HG03025 (cell line): ENCODE measurements at regions not wholly inside any gene's neighbourhood (a gene's known extent, or its start where the extent isn't known, plus 50 kb on each side); places are given as distances from the start of the nearest gene placed in this dataset.
"Not testable (repeated sequence)": the region's sequence is repeated elsewhere in the genome, so short reads cannot be mapped to it uniquely, and the experiment has no call there.

Experiments used
- ATAC-seq: cut with Tn5 transposase; IDR thresholded peaks from one replicate; pipeline ENCODE4 v1.9.1; 2021; ENCODE audit warnings: mild to moderate bottlenecking, moderate library complexity; ENCODE audit not compliant: unreplicated experiment, low FRiP score

DNA sequence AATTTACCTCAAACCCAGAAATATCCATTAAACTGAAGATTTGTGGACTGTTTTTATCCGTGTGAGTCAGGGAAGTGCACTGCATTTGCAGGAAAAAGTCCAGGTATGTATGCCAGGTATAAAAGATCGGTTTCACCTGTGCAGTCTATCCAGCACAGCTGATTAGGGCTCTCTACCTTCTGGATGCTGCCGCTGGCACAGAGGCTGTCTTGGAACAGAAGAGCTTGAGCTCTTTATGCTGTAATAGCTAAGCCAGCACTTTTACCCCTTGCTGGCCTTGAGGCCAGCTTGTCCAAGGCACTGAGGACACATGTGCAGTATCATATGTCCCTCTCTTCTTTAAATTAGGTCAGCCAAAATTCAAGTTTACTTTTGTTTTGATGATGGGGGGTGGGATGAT, 851.0 kb downstream of the DIAPH3 start:
- ATAC-seq = no peak

DNA sequence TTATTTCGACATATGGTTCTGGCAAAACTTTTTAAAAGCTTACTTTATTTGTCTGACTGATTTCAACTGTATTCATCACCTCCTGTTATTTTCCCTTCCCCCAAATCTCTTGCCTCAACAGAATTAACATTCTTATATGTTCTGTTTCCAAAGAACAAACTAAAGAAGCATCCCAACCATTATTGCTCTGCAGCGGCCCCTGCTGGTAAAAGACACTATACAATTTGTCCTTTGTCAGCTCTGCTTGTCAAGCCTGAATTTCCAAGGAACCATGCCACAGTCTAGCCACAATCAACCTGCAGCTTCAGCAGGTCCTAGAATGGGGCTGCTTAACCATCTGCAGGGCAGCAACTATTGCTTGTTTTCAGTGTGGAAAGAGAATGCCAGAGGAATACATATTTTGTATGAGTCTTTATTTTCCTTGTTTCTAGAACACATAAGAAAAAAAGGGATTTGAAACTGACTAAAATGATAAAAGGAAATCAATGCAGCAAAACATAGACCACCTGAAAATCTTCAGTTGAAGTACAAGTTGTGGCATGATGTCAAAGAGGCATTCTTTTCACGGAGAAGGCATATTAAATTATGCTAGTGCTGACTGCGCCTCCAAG, 845.3 kb downstream of the DIAPH3 start:
- peak; percentile 57 for ATAC-seq

DNA sequence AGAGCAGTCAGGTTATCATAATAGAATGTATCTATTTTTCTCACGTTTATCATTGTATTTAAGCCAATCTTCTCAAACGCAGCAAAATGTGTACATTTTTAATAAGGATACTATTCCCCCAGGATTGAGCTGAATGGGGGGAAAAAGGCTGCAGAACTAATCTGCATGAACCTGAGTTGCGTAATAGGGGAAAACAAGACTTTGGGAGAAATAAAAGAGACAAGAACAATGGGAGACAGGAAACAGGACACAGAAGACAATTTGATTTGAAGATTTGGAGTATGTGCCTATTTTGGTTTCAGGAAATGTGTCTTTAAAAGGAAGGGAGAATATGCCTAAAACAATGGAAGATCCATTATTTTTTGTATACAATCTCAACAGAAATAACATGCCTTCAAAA, 844.5 kb downstream of the DIAPH3 start:
- ATAC-seq = no peak

- no peak for ATAC-seq
Measured at GRCh38 chr13:59320021-59320420, 843.7 kb downstream of the DIAPH3 start.

DNA sequence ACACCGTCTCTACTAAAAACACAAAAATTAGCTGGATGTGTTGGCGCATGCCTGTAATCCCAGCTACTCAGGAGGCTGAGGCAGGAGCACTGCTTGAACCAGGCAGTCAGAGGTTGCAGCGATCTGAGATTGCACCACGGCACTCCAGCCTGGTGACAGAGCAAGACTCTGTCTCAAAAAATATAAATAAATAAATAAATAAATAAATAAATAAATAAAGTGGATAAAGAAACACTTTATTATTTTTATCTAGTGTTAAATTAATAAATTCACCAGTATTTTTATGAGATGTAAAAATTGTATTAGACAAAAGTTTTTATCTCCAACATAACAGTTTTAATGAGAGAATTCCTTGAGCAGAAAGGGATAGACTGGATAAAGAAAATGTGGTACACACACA, 839.3 kb downstream of the DIAPH3 start:
- not testable (repeated sequence) for ATAC-seq

DNA sequence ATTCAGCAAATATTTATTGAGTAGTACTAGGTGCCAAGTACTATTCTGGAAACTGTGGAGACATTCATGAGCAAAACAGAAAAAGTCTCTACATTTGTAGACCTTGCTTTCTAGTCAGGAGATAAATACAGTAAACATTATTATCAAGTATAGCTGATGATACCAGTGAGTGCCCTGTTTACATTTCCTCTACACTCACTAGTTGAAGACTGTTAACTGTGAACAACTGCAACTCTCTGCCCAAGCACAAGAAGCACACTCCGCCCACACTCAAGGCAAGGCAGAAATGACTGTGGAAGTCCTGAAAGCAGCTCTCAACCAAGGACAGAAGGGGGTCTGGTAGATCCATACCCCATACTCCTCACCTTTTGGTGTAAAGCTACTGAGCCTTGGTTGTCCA, 837.0 kb downstream of the DIAPH3 start:
- ATAC-seq = no peak

GRCh38 chr13:59330764-59331163, 833.0 kb downstream of the DIAPH3 start:
- no peak for ATAC-seq

- ATAC-seq = no peak
Measured at GRCh38 chr13:59332966-59333365, 830.8 kb downstream of the DIAPH3 start.

DNA sequence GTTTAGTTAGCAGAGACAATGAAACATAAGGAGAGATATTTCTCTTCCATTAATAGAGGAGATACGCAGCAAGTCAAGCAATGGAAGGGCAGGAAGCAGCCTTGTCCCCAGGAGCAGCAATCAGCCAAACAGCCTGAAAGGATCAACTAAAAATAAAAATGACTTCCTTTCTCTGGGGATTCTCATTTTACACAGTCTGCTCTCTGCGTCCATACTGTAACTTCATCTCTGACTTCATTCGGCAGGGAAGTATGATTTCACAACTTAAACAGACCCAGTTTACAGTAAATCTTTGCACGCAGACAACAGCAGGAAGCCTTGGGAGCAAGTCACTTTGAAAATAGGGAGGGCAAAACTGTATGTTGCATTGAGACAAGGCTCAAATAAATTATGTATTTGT, 826.7 kb downstream of the DIAPH3 start:
- ATAC-seq = no peak

- no peak for ATAC-seq
Measured at GRCh38 chr13:59340151-59340550, 823.6 kb downstream of the DIAPH3 start.

GRCh38 chr13:59340581-59340980, 823.1 kb downstream of the DIAPH3 start:
- no peak for ATAC-seq

DNA sequence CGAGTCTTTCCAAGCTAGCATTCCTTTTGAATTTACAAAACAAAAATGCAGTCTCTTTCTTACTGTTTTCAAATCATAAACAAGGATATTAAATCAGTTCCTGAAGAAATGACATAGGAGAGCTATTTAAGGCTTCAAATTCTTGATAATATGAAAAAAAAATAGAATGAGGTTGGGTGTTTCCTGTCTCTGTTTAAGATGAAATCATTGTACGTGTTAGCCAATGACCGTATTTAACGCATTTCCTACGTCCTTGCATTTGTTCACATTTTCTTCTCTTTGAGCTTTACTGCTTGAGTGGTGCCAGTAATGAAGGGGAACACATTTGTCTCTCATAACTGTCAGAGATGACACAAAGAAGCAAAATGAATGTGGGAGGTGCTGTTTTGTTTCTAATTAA, 821.3 kb downstream of the DIAPH3 start:
- ATAC-seq = no peak

- no peak for ATAC-seq
Measured at GRCh38 chr13:59343132-59343531, 820.6 kb downstream of the DIAPH3 start.

DNA sequence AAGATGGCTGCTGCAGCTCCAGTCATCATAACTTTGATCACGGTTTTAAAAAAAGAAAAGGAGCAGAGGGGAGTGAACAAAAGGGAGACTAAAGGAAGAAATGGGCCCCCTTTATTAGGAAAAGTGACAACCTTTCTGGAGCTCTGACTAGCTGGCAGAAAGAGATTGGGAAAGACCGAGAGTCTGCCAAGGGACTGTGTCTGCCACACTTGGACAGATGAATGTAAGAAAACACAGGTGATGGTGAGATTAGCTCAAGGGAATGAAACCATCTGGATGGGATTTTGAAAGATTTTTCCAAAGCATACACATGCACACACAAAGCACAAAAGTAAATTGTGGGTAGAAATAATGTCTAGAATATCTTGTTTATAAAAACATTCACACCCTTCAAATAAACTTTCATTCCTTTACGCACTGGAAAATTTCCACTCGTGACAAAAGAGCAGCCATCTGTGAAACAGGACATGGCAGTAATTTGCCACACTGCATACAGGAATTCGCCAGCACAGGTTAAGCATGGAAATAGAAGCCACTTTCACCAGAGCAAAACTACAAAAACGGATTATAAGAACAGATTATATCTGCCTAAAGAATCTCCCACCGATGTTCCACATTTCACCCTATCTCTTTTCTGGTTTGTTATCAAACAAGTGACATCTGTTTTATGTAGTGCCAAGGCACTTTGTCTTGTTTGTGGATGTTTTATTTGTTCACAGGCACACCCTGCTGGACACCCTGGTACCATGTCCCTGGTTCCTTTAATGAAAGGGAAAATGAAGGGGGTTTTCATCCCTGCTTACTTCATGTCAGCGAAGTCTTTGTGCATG, 819.5 kb downstream of the DIAPH3 start:
- no peak for ATAC-seq

DNA sequence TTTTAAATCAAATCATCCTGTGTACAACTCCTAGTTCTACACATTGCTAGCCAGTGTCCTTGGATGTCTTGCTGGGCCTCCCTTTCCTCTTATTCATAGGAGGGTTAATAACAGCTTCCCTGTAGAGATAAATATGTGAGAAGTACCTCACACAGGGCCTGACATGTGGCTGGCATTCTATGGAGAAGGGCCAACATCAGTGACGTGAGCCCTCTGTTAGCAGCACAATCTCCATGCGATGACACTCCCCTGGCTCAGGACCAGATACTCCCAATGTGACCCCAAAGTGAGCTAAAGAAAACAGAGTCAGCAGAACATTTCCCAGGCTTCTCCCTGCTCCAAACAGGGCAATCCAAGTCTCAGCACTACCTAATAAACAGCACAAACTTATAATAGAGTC, 818.4 kb downstream of the DIAPH3 start:
- ATAC-seq = no peak

- no peak for ATAC-seq
Measured at GRCh38 chr13:59346999-59347723, 816.6 kb downstream of the DIAPH3 start.

DNA sequence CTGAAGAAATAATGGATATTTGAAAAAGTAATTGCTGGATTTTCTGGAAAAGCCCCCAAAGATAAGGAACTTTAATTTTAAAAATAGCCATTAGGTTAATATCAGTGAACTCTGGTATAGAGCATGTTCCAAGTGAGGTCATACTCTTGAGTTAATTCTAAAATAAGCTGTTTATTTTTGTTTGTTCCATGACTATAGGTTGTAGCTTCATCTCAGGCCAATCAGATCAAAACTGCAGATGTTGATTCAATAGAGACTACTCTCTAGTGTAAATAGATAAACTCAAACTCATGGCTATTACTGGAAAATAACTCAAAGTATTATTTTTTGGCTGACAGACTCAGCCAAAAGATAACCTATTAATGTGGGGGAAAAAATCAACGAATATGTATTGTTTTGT, 815.1 kb downstream of the DIAPH3 start:
- ATAC-seq = no peak

GRCh38 chr13:59352600-59352999, 811.1 kb downstream of the DIAPH3 start:
- no peak for ATAC-seq

GRCh38 chr13:59354665-59355369, 808.9 kb downstream of the DIAPH3 start:
- no peak for ATAC-seq

- ATAC-seq = no peak
Measured at GRCh38 chr13:59356607-59357006, 807.1 kb downstream of the DIAPH3 start.

GRCh38 chr13:59358014-59358413, 805.7 kb downstream of the DIAPH3 start:
- no peak for ATAC-seq
